A172 (cell line): ENCODE measurements at regions not wholly inside any gene's neighbourhood (a gene's known extent, or its start where the extent isn't known, plus 50 kb on each side); places are given as distances from the start of the nearest gene placed in this dataset.
"Not testable (repeated sequence)": the region's sequence is repeated elsewhere in the genome, so short reads cannot be mapped to it uniquely, and the experiment has no call there.

Experiments
- DNase-seq: peaks from one replicate; pipeline ENCODE4 v3.0.0-alpha.2; 2015; ENCODE audit warnings: low spot score

DNA sequence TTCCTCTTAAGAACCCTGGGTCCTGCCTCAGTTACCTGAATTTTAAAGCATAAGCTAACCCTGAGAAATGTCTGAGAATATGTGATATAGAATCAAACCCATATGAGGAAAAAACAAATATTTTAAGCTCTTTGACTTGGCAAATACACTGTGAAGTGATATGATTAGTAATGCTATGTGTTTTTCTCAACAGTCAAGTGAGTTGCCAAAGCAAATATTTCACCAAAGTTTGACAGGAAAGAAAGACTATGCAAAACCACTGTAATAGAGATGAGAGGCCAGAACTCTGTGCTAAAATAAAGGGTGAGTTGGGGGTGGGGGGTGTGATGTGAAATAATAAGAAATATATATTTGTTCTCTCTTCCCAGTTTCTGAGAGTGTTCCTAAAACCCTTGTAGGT, 613.5 kb upstream of the CCDC179 start:
- no peak for DNase-seq

DNA sequence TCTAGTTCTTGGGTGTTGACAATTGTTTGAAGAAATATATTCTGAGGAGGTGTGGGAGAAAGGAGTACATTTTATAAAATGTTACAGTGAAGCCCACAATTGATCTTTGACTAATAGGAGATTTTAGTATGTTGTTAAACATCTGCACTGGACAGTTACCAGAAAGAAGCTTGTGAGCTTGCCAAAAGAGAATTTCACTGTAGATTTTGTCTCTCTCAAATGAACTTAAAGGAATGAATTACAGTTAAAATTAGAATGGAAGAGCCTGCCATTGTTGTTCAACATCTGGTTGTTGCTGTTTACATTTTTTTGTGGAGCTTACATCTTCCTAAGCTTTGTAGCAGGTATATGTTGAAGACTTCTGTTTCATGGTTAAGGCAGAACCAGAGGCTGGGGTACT, 620.5 kb upstream of the CCDC179 start:
- DNase-seq: no peak

DNA sequence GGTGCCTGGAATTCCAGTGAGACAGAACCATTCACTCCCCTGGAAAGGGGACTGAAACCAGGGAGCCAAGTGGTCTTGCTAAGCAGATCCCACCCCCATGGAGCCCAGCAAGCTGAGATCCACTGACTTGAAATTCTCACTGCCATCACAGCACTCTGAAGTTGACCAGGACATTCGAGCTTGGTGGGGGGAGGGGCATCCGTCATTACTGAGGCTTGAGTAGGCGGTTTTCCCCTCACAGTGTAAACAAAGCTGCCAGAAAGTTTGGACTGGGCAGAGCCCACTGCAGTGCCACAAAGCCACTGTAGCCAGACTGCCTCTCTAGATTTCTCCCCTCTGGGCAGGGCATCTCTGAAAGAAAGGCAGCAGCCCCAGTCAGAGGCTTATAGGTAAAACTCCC, 623.9 kb upstream of the CCDC179 start:
- peak; percentile 17 for DNase-seq

DNA sequence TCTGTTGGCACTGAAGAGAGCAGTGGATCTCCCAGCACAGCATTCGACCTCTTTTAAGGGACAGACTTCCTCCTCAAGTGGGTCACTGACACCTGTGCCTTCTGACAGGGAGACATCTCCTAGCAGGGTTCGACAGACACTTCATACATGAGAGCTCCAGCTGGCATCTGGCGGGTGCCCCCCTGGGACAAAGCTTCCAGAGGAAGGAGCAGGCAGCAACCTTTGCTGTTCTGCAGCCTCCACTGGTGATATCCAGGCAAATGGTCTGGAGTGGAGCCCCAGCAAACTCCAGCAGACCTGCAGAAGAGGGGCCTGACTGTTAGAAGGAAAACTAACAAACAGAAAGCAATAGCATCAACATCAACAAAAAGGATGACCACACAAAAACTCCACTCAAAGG, 624.3 kb upstream of the CCDC179 start:
- not testable (repeated sequence) for DNase-seq

DNA sequence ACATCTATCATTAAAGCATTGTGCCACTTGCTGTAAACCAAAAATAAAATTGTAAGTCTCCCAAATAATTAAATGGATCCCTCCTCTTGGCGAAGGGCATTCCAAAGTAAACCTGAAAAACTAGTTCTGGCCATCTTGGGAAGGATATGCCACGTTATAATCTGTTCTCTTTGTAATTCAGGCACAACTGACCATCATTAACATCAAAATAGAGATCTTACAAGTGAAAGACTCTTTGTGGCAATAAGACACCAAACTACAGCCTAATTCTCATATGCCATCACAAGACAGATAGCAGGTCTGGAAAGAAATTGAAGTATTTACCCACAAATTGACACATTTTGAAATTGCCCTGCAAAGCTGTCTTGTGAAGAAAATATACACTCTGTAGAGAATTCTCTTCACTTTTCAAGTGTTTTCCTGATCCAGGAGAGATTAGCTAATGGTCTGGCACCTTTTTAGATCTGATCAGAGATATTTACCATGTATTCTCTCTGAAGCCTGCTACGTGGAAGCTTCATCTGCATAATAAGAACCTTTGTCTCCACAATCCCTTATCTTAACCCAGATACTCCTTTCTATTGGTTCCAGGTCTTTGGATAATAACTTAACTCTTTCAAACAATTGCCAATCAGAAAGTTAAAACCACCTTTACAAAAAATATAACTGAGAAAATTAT, 630.4 kb upstream of the CCDC179 start:
- no peak for DNase-seq

DNA sequence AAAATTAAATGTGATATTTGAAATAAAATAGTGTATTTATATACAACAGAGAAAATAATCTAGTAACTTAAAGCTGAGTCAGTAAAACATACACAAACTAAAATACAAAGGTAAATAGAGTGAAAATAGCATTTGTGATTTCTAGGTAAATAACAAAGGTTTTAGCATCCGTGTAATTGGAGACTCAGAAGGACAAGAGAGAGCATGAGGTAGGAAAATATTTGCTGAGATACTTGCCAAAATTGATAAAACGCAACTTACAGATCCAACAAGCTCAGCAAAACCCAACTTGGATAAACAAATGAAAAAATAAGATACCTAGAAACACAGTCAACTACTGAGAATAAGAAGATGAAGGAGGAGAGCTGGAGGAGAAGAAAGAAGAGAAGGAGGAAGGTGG, 634.7 kb upstream of the CCDC179 start:
- no peak for DNase-seq

DNA sequence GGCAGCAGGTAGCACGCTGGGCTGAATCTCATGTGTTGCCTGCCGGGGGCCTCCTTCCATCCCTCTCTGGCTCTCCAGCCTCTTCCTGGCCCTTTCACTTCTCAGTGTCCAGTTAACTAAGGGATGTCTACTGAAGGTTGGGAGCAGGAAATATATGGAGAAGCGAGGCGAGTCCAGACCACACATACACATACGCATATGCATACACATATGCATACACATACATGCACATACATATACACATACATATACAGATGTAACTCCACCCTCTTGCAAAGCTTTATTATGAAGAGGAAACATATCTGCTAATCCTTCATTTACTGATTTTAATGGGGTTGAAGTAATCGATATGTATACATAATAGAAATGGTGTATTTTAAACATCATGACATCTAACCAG, 636.1 kb upstream of the CCDC179 start:
- DNase-seq: no peak

DNA sequence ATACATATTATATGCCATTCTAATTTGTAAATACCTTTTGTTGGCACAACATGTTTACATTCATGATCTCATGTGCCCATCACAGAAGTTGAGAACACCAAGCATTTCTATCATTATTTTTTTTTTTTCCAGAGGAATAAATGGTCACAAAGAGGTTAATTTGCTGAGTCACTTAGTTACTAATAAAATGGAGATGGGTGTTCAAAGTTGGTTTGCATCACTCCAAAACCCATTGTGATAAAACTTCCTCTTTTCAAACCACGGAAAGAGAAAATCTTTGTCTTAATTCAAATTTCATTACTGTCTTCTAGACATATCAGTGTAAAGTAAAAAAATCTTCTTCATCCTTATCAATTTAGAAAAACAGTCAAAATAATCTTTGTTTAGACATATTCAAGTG, 636.8 kb upstream of the CCDC179 start:
- DNase-seq: no peak

DNA sequence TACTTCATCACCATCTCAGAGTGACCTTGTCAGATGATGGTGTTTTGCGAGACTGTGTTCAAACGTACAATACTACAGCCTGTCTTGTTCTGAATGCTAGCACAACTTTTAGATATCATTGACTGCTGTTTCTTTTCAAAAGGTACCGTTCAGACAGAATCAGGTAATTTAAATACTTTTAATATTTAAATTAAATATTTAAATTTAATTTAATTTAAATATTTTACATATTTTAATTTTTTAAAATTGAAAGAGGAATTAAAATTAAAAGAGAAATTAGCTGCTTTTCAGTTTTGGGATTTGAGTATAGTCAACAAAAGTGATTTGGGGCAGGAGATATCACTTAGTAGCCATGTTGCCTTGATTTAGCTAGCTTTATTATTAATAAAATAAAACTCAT, 642.1 kb upstream of the CCDC179 start:
- DNase-seq: no peak

DNA sequence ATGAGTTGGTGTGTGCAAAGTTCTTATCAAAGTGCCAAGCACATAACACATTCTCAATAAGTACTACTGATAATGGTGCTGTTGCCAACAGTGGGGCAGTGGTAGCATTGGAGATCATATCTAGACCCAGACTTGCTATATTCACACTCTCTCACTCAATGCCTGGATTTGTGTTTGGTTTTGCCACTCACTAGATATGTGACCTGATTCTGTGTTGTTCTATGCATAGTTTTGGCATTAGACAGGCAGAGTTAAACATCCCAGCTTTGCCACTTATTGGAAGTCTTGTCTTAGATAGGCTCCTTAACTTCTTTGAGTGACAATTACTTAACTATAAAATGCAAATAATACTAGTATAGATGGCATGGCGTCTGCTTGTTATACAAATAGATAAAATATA, 642.6 kb upstream of the CCDC179 start:
- no peak for DNase-seq

DNA sequence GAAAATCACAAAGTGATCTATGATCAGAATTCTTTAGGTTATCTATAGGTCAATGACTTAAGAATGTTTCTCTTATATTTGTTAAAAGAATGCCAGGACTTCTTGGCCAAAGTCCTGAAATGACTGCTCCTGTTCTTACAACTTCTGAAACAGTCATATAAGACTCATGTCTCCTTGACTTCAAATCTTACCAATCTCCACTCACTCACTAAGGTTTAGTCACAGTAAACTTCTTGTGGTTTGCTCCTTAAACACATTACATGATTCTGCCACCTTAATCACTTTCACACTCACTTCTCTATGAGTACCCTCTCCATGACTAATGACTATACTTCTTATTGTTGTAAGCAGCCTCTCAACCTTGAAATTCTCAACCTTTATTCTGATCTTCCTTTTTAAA, 648.7 kb upstream of the CCDC179 start:
- peak; percentile 55 for DNase-seq

DNA sequence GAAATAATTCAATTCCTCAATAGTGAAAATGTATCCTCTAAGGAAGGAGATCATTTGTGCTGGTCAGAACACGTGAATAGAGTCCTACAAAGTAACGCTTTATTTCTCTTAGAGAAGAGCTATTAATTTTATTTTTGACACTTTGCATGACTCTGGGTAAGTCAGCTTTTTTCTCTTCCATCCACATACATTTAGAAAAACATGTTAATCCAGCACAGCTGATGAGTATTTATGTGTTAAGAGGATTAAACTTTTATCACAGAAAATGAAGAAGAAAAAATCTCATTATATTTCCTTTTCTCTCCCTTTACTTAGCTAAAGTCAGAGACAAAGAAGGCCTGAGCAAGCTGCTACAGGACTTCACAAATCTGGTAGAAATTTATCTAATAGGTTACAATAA, 649.5 kb upstream of the CCDC179 start:
- no peak for DNase-seq

DNA sequence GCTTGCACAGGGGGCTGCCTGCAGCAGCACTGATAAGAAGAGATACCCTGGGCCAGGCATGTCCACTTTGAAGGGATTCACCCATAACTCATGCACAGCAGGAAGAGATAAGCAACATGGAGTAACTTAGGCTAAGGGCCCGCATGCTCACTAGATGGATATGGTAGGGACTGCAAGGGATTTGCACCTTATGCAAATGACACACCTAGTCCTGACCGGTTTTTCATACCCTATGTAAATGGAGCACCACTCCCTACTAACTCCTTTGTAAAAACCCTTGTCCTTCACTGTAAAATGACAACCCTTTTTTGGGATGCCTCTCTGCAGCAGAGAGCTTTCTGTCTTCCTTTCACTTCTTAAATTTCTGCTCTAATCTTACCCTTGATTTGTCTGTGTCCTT, 658.9 kb upstream of the CCDC179 start:
- DNase-seq: no peak

DNA sequence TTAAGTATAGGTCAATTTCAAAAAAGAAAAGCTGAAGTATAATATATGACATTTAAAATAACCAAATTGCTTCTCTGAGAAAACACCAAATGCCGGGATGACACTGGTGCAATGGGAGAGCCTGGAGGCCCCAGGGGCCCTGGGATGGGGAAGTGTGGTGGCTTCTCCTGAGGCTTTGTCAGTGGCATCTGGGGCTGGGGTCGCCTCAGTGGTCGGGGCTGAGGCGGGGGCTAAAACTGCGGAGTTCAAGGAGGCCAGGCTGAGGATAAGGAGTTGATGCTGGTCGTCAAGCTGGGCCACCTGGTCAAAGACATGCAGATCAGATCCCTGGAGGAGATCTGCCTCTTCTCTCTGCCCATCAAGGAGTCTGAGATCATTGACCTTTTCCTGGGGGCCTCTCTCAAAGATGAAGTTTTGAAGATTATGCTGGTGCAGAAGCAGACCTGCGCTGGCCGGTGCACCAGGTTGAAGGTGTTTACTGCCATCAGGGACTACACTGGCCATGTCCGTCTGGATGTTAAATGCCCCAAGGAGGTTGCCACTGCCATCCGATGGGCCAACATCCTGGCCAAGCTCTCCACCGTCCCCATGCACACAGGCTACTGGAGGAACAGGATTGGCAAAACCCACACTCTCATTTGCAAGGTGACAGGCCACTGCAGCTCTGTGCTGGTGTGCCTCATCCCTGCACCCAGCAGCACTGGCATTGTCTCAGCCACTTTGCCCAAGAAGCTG, 660.1 kb upstream of the CCDC179 start:
- DNase-seq: no peak

DNA sequence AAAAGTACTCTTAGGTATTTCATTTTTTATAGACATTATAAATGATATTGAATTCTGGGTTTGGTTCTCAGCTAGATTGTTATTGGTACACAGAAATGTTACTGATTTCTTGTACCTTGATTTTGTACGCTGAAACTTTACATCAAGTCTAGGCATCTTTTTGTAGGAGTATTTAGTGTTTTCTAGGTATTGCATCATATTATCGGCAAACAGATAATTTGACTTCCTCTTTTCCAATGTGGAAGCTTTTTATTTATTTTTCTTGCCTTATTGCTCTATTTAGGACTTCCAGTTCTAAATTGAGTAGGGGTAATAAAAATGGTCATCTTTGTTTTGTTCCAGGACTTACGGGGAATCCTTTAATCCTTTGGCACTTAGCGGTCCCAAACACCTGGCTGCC, 676.6 kb upstream of the CCDC179 start:
- DNase-seq: no peak

DNA sequence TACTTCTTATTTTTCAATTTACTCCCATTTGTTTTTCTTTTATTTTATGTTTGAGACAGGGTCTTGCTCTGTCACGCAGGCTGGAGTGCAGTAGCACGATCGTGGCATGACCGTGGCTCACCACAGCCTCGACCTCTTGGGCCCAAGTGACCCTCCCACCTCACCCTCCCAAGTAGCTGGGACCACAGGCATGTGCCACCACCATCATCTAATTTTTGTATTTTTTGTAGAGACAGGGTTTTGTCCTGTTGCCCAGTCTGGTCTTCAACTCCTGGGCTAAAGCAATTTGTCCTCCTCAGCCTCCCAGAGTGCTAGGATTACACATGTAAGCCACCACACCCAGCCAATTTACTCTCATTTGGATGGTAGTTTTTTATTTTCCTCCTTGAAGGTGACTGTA, 679.3 kb upstream of the CCDC179 start:
- no peak for DNase-seq

DNA sequence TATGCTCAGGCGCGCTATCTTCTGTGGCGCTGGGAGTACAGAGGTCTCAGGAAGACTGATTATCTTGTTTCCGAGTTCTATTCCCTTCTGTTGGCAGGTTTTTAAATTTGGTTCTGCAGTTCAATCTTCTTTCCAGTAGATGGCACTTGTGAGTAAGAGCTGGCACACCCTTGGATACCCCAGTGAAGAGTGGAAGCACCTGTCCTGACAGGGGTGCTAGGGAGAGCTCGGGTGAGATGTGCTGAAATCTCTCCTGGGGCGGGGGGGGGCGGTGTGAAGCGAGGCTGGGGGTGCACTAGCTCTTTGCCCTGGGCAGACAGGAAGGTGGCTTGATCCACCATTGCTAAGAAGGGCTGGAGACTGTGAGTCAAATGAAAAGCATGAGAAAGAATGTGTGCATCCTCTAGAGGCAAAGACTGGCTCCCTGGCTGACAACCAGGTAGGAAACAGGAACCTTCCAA, 679.9 kb upstream of the CCDC179 start:
- peak; percentile 57 for DNase-seq

DNA sequence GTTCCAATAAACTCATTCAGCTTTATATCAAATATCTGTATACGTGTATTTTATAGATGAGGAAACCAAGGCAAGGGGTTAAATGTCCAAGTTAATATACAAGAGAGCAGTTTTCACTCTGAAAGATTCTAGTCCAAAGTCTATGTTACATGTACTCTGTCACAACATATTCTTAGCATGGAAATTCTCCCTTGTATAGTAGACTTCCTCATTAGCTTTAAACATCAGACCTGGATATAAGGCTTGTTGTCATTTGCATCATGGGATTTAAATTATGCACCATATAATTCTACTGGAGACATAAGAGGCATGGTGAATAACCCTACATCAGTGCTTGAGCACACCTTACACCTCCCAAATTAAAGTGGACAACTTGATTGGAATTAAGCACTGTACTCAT, 681.9 kb upstream of the CCDC179 start:
- no peak for DNase-seq

DNA sequence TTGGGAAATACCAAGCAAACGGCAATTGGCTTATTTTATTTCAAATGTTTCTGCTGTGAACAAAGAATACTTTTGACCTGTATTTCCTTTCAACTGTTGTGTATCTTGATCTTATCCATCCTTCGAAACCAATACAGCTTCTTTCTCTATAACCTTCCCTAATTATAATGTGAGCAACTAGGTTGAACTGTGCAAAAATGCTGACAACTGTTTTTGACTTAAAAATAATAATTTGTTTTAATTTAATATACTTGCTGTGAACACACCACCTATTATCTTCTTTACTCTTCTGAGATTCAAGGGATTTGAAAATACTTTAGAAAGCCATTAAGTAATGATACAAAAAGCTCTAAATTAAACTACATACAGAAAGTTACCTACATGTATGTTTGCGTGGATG, 682.5 kb upstream of the CCDC179 start:
- no peak for DNase-seq

DNA sequence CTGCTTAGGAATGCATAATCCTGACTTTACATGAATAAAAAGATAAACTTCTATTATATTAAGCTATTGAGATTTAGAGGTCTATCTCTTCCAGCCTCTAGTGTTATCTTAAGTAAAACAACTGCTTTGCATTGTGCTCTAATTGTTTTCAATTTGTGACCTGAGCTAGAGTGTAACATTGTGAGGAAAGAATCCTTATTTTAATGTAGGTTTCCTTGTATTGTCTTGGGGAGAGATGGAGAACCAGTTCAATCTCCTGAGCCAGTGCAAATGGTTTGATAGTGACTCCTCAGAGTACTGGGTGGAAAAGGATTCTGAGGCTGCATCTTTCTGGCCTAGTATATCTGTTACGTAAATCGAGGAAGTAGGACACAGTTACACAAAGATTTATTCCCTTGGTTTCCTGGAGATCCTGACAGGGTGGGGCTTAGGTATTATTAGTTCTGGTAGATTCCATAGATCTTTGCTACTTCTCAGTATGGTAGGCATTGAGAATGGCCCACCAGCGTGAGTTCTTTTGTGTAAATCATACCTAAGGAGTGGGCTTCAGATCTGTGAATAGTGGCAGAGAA, 683.5 kb upstream of the CCDC179 start:
- DNase-seq: no peak

DNA sequence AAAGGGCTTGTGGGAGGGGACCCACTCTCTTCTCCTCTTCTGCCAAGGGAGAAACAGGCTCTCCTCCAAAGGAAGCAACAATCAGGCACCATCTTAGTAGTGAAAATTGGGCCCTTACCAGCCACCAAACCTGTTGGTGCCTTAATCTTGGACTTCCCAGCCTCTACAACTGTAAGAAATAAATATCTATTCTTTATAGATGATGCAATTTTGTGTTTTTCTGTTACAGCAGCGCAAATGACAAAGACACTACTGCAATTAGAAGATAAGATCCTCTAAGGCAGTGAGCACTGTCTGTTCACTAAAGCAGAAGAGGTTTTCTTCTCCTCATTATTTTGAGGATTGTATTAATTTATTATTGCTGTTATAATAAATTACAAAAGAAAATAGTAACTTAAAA, 691.4 kb upstream of the CCDC179 start:
- DNase-seq: no peak

DNA sequence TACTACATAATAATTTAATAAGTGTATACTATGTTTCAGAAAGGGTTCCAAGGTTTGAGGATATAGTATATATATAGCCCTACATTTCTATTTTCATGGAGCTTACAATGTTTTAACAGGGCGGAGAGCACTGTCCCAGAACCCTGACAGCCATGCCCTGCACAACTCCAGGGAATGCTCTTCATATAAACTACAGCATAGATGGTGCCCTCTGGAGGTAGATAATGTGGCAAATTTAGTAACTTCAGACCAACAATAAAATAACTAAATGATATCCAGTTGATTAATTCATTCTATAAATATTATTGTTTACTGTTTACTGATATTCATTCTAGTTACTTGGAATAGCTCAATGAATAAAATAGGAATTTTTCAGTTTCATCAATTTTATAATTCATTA, 693.7 kb upstream of the CCDC179 start:
- no peak for DNase-seq

DNA sequence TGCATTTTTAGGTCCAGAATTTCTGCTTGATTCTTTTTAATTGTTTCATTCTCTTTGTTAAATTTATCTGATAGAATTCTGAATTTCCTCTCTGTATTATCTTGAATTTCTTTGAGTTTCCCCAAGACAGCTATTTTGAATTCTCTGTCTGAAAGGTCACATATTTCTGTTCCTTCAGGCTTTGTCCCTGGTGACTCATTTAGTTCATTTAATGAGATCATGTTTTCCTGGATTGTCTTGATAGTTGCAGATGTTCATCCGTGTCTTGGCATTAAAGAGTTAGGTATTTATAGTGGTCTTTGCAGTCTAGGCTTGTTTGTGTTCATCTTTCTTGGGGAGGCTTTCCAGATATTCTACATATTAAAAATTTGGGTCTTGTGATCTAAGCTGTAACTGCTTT, 694.8 kb upstream of the CCDC179 start:
- peak; percentile 26 for DNase-seq
